Endodermal cell (in vitro differentiated cells): ENCODE measurements at regions not wholly inside any gene's neighbourhood (a gene's known extent, or its start where the extent isn't known, plus 50 kb on each side); places are given as distances from the start of the nearest gene placed in this dataset.

Experiments used
- DNase-seq: peaks from one replicate; pipeline ENCODE4 v3.0.0-alpha.2; 2017
- H3K27ac ChIP-seq: 2 replicates; pipeline ENCODE4 v1.5.1; 2013; ENCODE audit warnings: mild to moderate bottlenecking, low read depth, low read length, moderate library complexity
- H3K27me3 ChIP-seq: 2 replicates; pipeline ENCODE4 v1.6.1; 2013; ENCODE audit warnings: mild to moderate bottlenecking, low read length, moderate library complexity; ENCODE audit not compliant: insufficient read depth, control insufficient read depth, poor library complexity, severe bottlenecking
- H3K36me3 ChIP-seq: 2 replicates; pipeline ENCODE4 v1.7.0; 2013; ENCODE audit warnings: mild to moderate bottlenecking, low read length, moderate library complexity; ENCODE audit not compliant: control insufficient read depth, insufficient read depth
- H3K4me1 ChIP-seq: one replicate; pipeline ENCODE4 v1.7.0; 2013; ENCODE audit warnings: low read length; ENCODE audit not compliant: control insufficient read depth, insufficient read depth
- H3K4me3 ChIP-seq: 2 replicates; pipeline ENCODE4 v1.5.1; 2013; ENCODE audit warnings: mild to moderate bottlenecking, low read length, moderate library complexity
- H3K9ac ChIP-seq: 2 replicates; pipeline ENCODE4 v1.6.1; 2013; ENCODE audit warnings: mild to moderate bottlenecking, low read length, moderate library complexity; ENCODE audit not compliant: poor library complexity, severe bottlenecking; ENCODE audit errors: extremely low read depth
- H3K9me3 ChIP-seq: 2 replicates; pipeline ENCODE4 v1.6.1; 2013; ENCODE audit warnings: mild to moderate bottlenecking, low read length, moderate library complexity; ENCODE audit not compliant: control insufficient read depth
- H3K27ac Mint-ChIP-seq: 2 replicates; pipeline ENCODE4 v1.8.0; 2020; ENCODE audit warnings: mixed read lengths
- H3K27me3 Mint-ChIP-seq: 2 replicates; pipeline ENCODE4 v1.8.0; 2021; ENCODE audit warnings: mild to moderate bottlenecking, mixed read lengths; ENCODE audit not compliant: insufficient read depth
- H3K36me3 Mint-ChIP-seq: 2 replicates; pipeline ENCODE4 v1.8.0; 2020; ENCODE audit warnings: low read depth, mixed read lengths
- H3K4me1 Mint-ChIP-seq: 2 replicates; pipeline ENCODE4 v1.8.0; 2020; ENCODE audit warnings: mixed read lengths
- H3K4me3 Mint-ChIP-seq: 2 replicates; pipeline ENCODE4 v1.8.0; 2020; ENCODE audit warnings: mild to moderate bottlenecking, moderate library complexity, mixed read lengths
- H3K9me3 Mint-ChIP-seq: 2 replicates; pipeline ENCODE4 v1.8.0; 2020; ENCODE audit warnings: mild to moderate bottlenecking, mixed read lengths
- CTCF ChIP-seq: fragments of 200-600 bp; sonication (generic); conservative IDR thresholded peaks from 2 replicates; pipeline ENCODE4 v1.5.0; 2021; ENCODE audit warnings: antibody characterized with exemption, mild to moderate bottlenecking
- WGBS, 2 experiments: methylation state at CpG; one replicate each; pipeline versions ENCODE4 v1.1.5 to v1.1.7; 2013; ENCODE audit warnings: missing lambda C conversion rate in 2 of 2, mixed read lengths in 1 of 2; ENCODE audit not compliant: insufficient coverage in 1 of 2, insufficient read length in 1 of 2; 5-methylcytosine and 5-hydroxymethylcytosine counted together

GRCh38 chr11:30733748-30734147, 147.6 kb upstream of the MPPED2 start:
- H3K27ac Mint-ChIP-seq: no peak overlapping the region
- no peaks in the 10 kb centered on the region for H3K36me3 Mint-ChIP-seq
- Histone ChIP-seq H3K9ac (no peak overlapping the region), H3K27ac (no peak overlapping the region), H3K9me3 (no peaks in the 10 kb centered on the region), H3K36me3 (no peaks in the 10 kb centered on the region), H3K4me1 (no peaks in the 10 kb centered on the region), H3K4me3 (no peak overlapping the region), H3K27me3 (no peaks in the 10 kb centered on the region)
- H3K4me3 Mint-ChIP-seq: no peak overlapping the region
- 91% methylated on average over 1 of the region's 1 CpG; no CpG with 5 or more reads in 1 of the 2 experiments for WGBS, 2 experiments
- H3K9me3 Mint-ChIP-seq: no peaks in the 10 kb centered on the region
- H3K27me3 Mint-ChIP-seq: no peaks in the 10 kb centered on the region
- H3K4me1 Mint-ChIP-seq: no peaks in the 10 kb centered on the region
- no peak for TF ChIP-seq CTCF
- no peak for DNase-seq

GRCh38 chr11:30730011-30730410, 143.9 kb upstream of the MPPED2 start:
- Histone ChIP-seq H3K4me1 (no peaks in the 10 kb centered on the region), H3K27ac (no peak overlapping the region)
- no peak overlapping the region for H3K27ac Mint-ChIP-seq

GRCh38 chr11:30729187-30729713, 143.1 kb upstream of the MPPED2 start:
- H3K27ac Mint-ChIP-seq: no peak overlapping the region
- Histone ChIP-seq H3K9ac (no peak overlapping the region), H3K27ac (no peak overlapping the region), H3K9me3 (no peaks in the 10 kb centered on the region), H3K36me3 (no peaks in the 10 kb centered on the region), H3K4me3 (no peak overlapping the region), H3K27me3 (no peaks in the 10 kb centered on the region), H3K4me1 (no peaks in the 10 kb centered on the region)
- TF ChIP-seq CTCF: no peak
- no peaks in the 10 kb centered on the region for H3K4me1 Mint-ChIP-seq
- no peak for DNase-seq
- H3K4me3 Mint-ChIP-seq: no peak overlapping the region
- H3K9me3 Mint-ChIP-seq: no peaks in the 10 kb centered on the region
- WGBS, 2 experiments: 57 to 69% methylated on average over 1 of the region's 1 CpG
- no peaks in the 10 kb centered on the region for H3K36me3 Mint-ChIP-seq
- H3K27me3 Mint-ChIP-seq: no peaks in the 10 kb centered on the region

More at GRCh38 chr11:30730011-30730410, 143.9 kb upstream of the MPPED2 start:
- no peaks in the 10 kb centered on the region for H3K9me3 Mint-ChIP-seq
- Histone ChIP-seq H3K4me3 (no peak overlapping the region), H3K9me3 (no peaks in the 10 kb centered on the region), H3K27me3 (no peaks in the 10 kb centered on the region), H3K9ac (no peak overlapping the region), H3K36me3 (no peaks in the 10 kb centered on the region)
- H3K4me1 Mint-ChIP-seq: no peaks in the 10 kb centered on the region
- H3K36me3 Mint-ChIP-seq: no peaks in the 10 kb centered on the region
- no peak for DNase-seq
- no peaks in the 10 kb centered on the region for H3K27me3 Mint-ChIP-seq
- H3K4me3 Mint-ChIP-seq: no peak overlapping the region
- WGBS, 2 experiments: 64 to 81% methylated on average over 1 of the region's 1 CpG
- TF ChIP-seq CTCF: no peak
